Stomach (tissue), 8 donors: ENCODE measurements at regions not wholly inside any gene's neighbourhood (a gene's known extent, or its start where the extent isn't known, plus 50 kb on each side); places are given as distances from the start of the nearest gene placed in this dataset.

ENCODE experiments used
- DNase-seq, 2 donors: peaks; one replicate each; pipeline versions ENCODE4 v3.0.0 to v3.0.0-alpha.2; 2013 to 2019
- H3K27ac ChIP-seq, 5 donors: fragments of 200-600 bp in 4 of 5; sonication (generic) in 4 of 5; one replicate each; pipeline ENCODE4 v1.5.1; 2013 to 2019; ENCODE audit warnings: mild to moderate bottlenecking in 1 of 5, moderate library complexity in 1 of 5
- H3K27me3 ChIP-seq, 3 donors: fragments of 200-600 bp; sonication (generic); one replicate each; pipeline ENCODE4 v1.5.1; 2017 to 2019; ENCODE audit warnings: mixed run types in 1 of 3
- H3K36me3 ChIP-seq, 4 donors: fragments of 200-600 bp; sonication (generic); 1 replicate in 3 of 4; 2 replicates in 1 of 4; pipeline ENCODE4 v1.5.1; 2016 to 2019
- H3K4me1 ChIP-seq, 4 donors: fragments of 200-600 bp; sonication (generic); one replicate each; pipeline ENCODE4 v1.5.1; 2016 to 2019
- H3K4me3 ChIP-seq, 4 donors: fragments of 200-600 bp; sonication (generic) in 3 of 4; one replicate each; pipeline ENCODE4 v1.5.1; 2016 to 2019; ENCODE audit warnings: mild to moderate bottlenecking in 1 of 4
- H3K9me3 ChIP-seq, 4 donors: fragments of 200-600 bp; sonication (generic); one replicate each; pipeline ENCODE4 v1.5.1; 2016 to 2019
- CTCF ChIP-seq, 7 experiments: fragments of 450-650 bp in 4 of 7; fragments of 200-600 bp in 3 of 7; sonication (generic) in 3 of 7; IDR thresholded peaks; one replicate each; pipeline ENCODE4 v1.5.1; 2016 to 2019; ENCODE audit warnings: antibody characterized with exemption in 7 of 7, control low read depth in 2 of 7, mild to moderate bottlenecking in 1 of 7
- EP300 ChIP-seq: sonication (generic); formaldehyde crosslinking; IDR thresholded peaks from one replicate; pipeline ENCODE4 v1.6.1; 2017; ENCODE audit warnings: antibody characterized with exemption
- POLR2A ChIP-seq, 4 donors: fragments of 450-650 bp; IDR thresholded peaks; one replicate each; pipeline ENCODE4 v1.6.1; 2016; ENCODE audit warnings: antibody characterized with exemption in 4 of 4, control low read depth in 2 of 4, mild to moderate bottlenecking in 1 of 4, moderate library complexity in 1 of 4
- POLR2AphosphoS5 ChIP-seq, 3 donors: sonication (generic); formaldehyde crosslinking; IDR thresholded peaks; one replicate each; pipeline ENCODE4 v1.6.1; 2016; ENCODE audit warnings: antibody characterized with exemption in 3 of 3
- WGBS, 5 donors: extraction: QIAGEN DNeasy Blood & Tissue Kit in 3 of 5; methylation state at CpG; one replicate each; pipeline versions ENCODE4 v1.1.5 to v1.1.7; 2013 to 2018; 5-methylcytosine and 5-hydroxymethylcytosine counted together
- intact Hi-C: fragments of 100-400 bp; cut with DNase I; formaldehyde crosslinking; loops from one replicate; pipeline ENCODE4 v1.15.1; 2023; ENCODE audit warnings: low total_unique reads
- donor health status: healthy with polysubstance abuse.
- donor health status: Bipolar disorder and iron deficiency.
- donor health status: healthy.

DNA sequence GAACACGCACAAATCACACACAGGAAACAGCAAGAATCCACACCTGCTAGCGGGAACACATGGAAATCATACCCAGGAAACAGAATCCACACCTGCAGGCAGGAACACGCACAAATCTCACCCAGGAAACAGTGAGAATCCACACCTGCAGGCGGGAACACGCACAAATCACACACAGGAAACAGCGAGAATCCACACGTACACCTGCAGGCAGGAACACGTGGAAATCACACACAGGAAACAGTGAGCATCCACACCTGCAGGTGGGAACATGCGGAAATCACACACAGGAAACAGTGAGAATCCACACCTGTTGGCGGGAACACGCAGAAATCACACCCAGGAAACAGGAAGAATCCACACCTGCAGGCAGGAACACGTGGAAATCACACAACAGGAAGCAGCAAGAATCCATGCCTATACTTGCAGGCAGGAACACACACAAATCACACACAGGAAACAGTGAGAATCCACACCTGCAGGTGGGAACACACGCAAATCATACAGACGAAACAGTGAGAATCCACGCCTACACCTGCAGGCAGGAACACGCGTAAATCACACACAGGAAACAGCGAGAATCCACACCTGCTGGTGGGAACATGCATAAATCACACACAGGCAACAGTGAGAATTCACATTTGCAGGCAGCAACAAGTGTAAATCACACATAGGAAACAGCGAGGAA lies 108.6 kb downstream of the DLL1 start:
- intact Hi-C loops = no loop called here
- 74 to 82% (median 80%) methylated on average over 19 of the region's 19 CpGs for WGBS, 5 donors

GRCh38 chr6:170181338-170181690 lies 109.6 kb downstream of the DLL1 start:
- 79 to 97% (median 94%) methylated on average over 5 of the region's 5 CpGs for whole genome bisulfite sequencing, 5 donors
- DNase-seq = no peak

More for the DNA sequence above, 108.6 kb downstream of the DLL1 start:
- Histone ChIP-seq H3K9me3 (no peaks in the 10 kb centered on the region), H3K4me1 (peaks cover 17 to 36% (median 28%) of the 10 kb centered on the region in 4 donors), H3K27ac (no peak overlapping the region), H3K27me3 (no peaks in the 10 kb centered on the region), H3K4me3 (no peak overlapping the region), H3K36me3 (no peaks in the 10 kb centered on the region)
- TF ChIP-seq POLR2AphosphoS5 (IDR thresholded peaks at IDR 0.05) (no peak), POLR2A (IDR thresholded peaks at IDR 0.05) (no peak), EP300 (no peak), CTCF (IDR thresholded peaks at IDR 0.05) (no peak)
- no peak for DNase-seq

DNA sequence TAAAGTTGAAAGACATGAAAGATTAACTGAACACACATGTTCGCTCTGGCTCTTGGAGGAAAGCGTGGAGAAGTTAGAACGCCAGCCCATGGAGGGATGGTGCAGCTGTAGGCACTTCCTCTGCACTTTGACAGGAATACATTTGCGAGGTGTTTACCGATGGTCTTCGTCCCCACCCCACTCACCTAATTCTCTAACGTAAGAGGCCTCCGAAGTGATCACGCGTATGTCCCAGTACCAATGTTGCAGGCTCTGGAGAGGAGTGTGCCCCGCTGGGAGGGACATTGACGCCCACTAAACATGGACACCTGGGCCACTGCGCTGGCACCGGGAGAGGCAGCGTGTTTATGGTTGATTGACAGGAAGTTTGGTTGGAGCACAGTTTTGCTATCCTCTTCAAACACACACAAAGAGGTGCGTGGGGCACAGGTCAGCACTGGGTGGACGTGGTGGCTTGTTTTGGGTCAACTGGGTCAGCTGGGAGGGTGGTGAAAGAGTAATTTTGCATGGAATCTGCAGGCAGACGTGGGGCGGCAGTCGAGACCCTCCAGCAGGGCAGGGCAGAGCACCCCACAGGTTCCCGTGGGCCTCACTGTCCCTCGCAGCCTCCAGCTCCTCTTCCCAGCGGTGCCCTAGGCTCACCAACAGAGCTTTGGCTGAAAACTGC lies 110.1 kb downstream of the DLL1 start:
- no peak for DNase-seq
- no peak overlapping the region for H3K27ac ChIP-seq

More at GRCh38 chr6:170181338-170181690, 109.6 kb downstream of the DLL1 start:
- Histone ChIP-seq H3K9me3 (no peaks in the 10 kb centered on the region), H3K27me3 (no peaks in the 10 kb centered on the region), H3K4me1 (peaks cover 17 to 31% (median 22%) of the 10 kb centered on the region in 4 donors), H3K36me3 (no peaks in the 10 kb centered on the region), H3K27ac (no peak overlapping the region), H3K4me3 (no peak overlapping the region)
- intact Hi-C loops = no loop called here
- TF ChIP-seq POLR2AphosphoS5 (IDR thresholded peaks at IDR 0.05) (no peak), POLR2A (IDR thresholded peaks at IDR 0.05) (no peak), CTCF (IDR thresholded peaks at IDR 0.05) (no peak), EP300 (no peak)

DNA sequence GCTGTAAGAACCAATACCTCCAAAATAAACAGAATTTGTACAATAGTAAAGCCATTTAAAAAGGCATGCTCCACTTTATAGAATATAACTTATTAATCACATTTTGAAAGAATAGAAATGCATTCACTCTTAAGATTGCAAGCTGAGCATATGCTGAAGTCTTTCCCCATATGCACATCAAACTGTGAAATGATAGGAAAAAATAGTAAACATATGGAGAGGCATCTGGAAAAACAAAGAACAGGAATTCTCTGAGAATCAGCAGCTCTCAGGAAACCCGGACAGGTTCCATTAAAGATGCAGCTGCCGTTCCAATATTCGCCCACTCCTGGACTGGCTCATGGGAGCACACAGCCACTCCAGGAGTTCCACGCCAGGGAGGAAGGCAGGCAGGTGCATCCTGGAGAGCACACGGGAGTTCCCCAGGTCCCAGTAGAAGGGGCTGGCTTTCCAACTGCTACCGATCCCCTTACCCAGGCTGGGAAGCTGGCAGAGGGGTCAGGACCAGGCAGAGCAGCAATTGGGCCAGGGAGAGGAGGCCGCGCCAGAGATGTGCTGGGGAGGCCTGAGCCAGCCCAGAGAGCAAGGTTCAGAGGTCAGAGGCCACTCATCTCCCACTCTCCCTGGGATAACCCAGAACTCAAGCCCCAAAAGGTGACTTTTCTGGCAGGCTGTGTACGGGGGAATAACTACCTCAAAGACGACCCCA lies 111.1 kb downstream of the DLL1 start:
- peaks cover 16 to 28% (median 21%) of the 10 kb centered on the region in 4 donors for H3K4me1 ChIP-seq
- peak in 1 of 2 donors; percentile 2 for DNase-seq
- H3K27me3 ChIP-seq = no peaks in the 10 kb centered on the region
- H3K9me3 ChIP-seq = no peaks in the 10 kb centered on the region
- H3K27ac ChIP-seq = peak overlapping the region; percentile 12 to 90 (median 87)
- H3K4me3 ChIP-seq = no peak overlapping the region
- no peaks in the 10 kb centered on the region for H3K36me3 ChIP-seq
- intact Hi-C loops = no loop called here
- 72 to 90% (median 85%) methylated on average over 9 to 10 of the region's 10 CpGs for WGBS, 5 donors
- TF ChIP-seq POLR2AphosphoS5 (IDR thresholded peaks at IDR 0.05) (no peak), POLR2A (IDR thresholded peaks at IDR 0.05) (no peak), EP300 (no peak), CTCF (IDR thresholded peaks at IDR 0.05) (no peak)

More for the DNA sequence above, 110.1 kb downstream of the DLL1 start:
- intact Hi-C loops = no loop called here
- Histone ChIP-seq H3K36me3 (no peaks in the 10 kb centered on the region), H3K9me3 (no peaks in the 10 kb centered on the region), H3K27me3 (no peaks in the 10 kb centered on the region), H3K4me3 (no peak overlapping the region), H3K4me1 (peaks cover 16 to 28% (median 21%) of the 10 kb centered on the region in 4 donors)
- 86 to 94% (median 92%) methylated on average over 17 to 23 of the region's 23 CpGs for WGBS, 5 donors
- TF ChIP-seq EP300 (no peak), POLR2A (IDR thresholded peaks at IDR 0.05) (no peak), POLR2AphosphoS5 (IDR thresholded peaks at IDR 0.05) (no peak)
